HepG2 (cell line): ENCODE measurements at regions not wholly inside any gene's neighbourhood (a gene's known extent, or its start where the extent isn't known, plus 50 kb on each side); places are given as distances from the start of the nearest gene placed in this dataset.

Source experiments
- ATAC-seq: fragments of 200-7000 bp; cut with Tn5 transposase; 3 replicates; pipeline ENCODE4 v1.9.1; 2020; ENCODE audit warnings: mild to moderate bottlenecking, moderate library complexity
- BruUV-seq: library from RNA; stranded (reverse); fragments of 400-500 nt; replicated peaks from 2 replicates; lab custom pipeline; 2021; lab: Mats Ljungman, UMichigan
- CTCF ChIA-PET: fragments of 300-600 bp; formaldehyde crosslinking; extraction: SDS; loops from one replicate; lab custom pipeline; 2021; ENCODE audit warnings: low total read pairs, inconsistent platforms, low intra/inter-chr PET ratio; lab: Yijun Ruan, JAX
- POLR2A ChIA-PET: fragments of 350-600 bp; sonication (Branson Sonifier 250); formaldehyde crosslinking; loops from one replicate; lab custom pipeline; 2020; ENCODE audit warnings: antibody characterized with exemption, inconsistent platforms; lab: Yijun Ruan, JAX
- DNase-seq: peaks from one replicate; pipeline ENCODE4 v3.0.0-alpha.2; 2015; ENCODE audit warnings: low spot score
- FAIRE-seq: peaks from 3 replicates; lab custom pipeline; 2011; peaks lifted over from hg19 to GRCh38; lab: Jason Lieb, UNC
- H2AFZ ChIP-seq: one replicate; pipeline ENCODE4 v1.6.1; 2011; ENCODE audit warnings: low read length, inconsistent platforms
- H3K27ac ChIP-seq: fragments of 300-600 bp; 3 replicates; pipeline ENCODE4 v1.8.0; 2011; ENCODE audit warnings: mixed run types, mild to moderate bottlenecking, mixed read lengths, low read length, inconsistent platforms; ENCODE audit not compliant: insufficient read depth; ENCODE audit errors: extremely low read length
- H3K27me3 ChIP-seq, 2 experiments: fragments of 200-600 bp in 1 of 2; 2 replicates in 1 of 2; 3 replicates in 1 of 2; pipeline versions ENCODE4 v1.6.0 to v1.8.0; 2011; ENCODE audit warnings: low read length in 2 of 2, mild to moderate bottlenecking in 2 of 2, moderate library complexity in 2 of 2, inconsistent platforms in 1 of 2; ENCODE audit not compliant: insufficient read depth in 2 of 2, control insufficient read depth in 1 of 2
- H3K36me3 ChIP-seq, 2 experiments: fragments of 200-600 bp in 1 of 2; replicated peaks in 1 of 2; 2 replicates in 1 of 2; 3 replicates in 1 of 2; pipeline versions ENCODE4 v1.5.1 to v1.8.0; 2011; ENCODE audit warnings: low read length in 2 of 2, inconsistent platforms in 1 of 2; ENCODE audit not compliant: insufficient read depth in 2 of 2, control insufficient read depth in 1 of 2
- H3K4me1 ChIP-seq: 2 replicates; pipeline ENCODE4 v1.5.1; 2012; ENCODE audit warnings: low read length, inconsistent platforms; ENCODE audit not compliant: insufficient read depth
- H3K4me2 ChIP-seq: 2 replicates; pipeline ENCODE4 v1.6.0; 2011; ENCODE audit warnings: low read depth, low read length, inconsistent platforms
- H3K4me3 ChIP-seq, 3 experiments: fragments of 200-600 bp in 1 of 3; sonication (generic), shearing (Covaris generic) in 1 of 3; replicated peaks in 1 of 3; 2 replicates each; pipeline ENCODE4 v1.5.1; 2011 to 2016; ENCODE audit warnings: low read length in 3 of 3, inconsistent platforms in 2 of 3, low read depth in 2 of 3, mild to moderate bottlenecking in 2 of 3, control low read depth in 1 of 3, mixed read lengths in 1 of 3; ENCODE audit not compliant: insufficient read depth in 1 of 3
- H3K79me2 ChIP-seq: one replicate; pipeline ENCODE4 v1.6.1; 2011; ENCODE audit warnings: low read length, inconsistent platforms; ENCODE audit not compliant: insufficient read depth
- H3K9ac ChIP-seq: 2 replicates; pipeline ENCODE4 v1.6.0; 2011; ENCODE audit warnings: mild to moderate bottlenecking, low read depth, low read length, inconsistent platforms; ENCODE audit not compliant: insufficient read depth
- H3K9me3 ChIP-seq: 2 replicates; pipeline ENCODE4 v1.5.1; 2012; ENCODE audit warnings: mild to moderate bottlenecking, low read length
- H4K20me1 ChIP-seq: 2 replicates; pipeline ENCODE4 v1.6.0; 2011; ENCODE audit warnings: inconsistent platforms, mild to moderate bottlenecking, low read length, moderate library complexity; ENCODE audit not compliant: insufficient read depth
- AHR ChIP-seq: IDR thresholded peaks from 2 replicates; pipeline ENCODE4 v1.6.1; 2018; ENCODE audit warnings: missing genetic modification reagents, missing compliant biosample characterization
- ARNT2 ChIP-seq: sonication (generic); formaldehyde crosslinking; IDR thresholded peaks from 2 replicates; pipeline ENCODE4 v1.8.0; 2022; ENCODE audit warnings: mild to moderate bottlenecking, low read depth, missing genetic modification reagents, moderate library complexity
- CAMTA2 ChIP-seq: sonication (generic); formaldehyde crosslinking; IDR thresholded peaks from 2 replicates; pipeline ENCODE4 v1.4.0; 2020; ENCODE audit warnings: mild to moderate bottlenecking, missing genetic modification reagents, borderline replicate concordance
- FOSL1 ChIP-seq: sonication (generic); formaldehyde crosslinking; IDR thresholded peaks from 2 replicates; pipeline ENCODE4 v1.9.0; 2021; ENCODE audit warnings: missing genetic modification reagents, borderline replicate concordance
- ISX ChIP-seq: sonication (generic); formaldehyde crosslinking; conservative IDR thresholded peaks from 2 replicates; pipeline ENCODE4 v1.5.0; 2020; ENCODE audit warnings: missing genetic modification reagents
- NR3C1 ChIP-seq: sonication (generic); formaldehyde crosslinking; IDR thresholded peaks from 2 replicates; pipeline ENCODE4 v1.4.0; 2020; ENCODE audit warnings: missing genetic modification reagents
- ZC3H4 ChIP-seq: sonication (generic); formaldehyde crosslinking; IDR thresholded peaks from 2 replicates; pipeline ENCODE4 v1.4.0; 2020; ENCODE audit warnings: missing genetic modification reagents, borderline replicate concordance
- ZKSCAN1 ChIP-seq: fragments of 150-350 bp; IDR thresholded peaks from 2 replicates; pipeline ENCODE4 v1.6.1; 2014; ENCODE audit warnings: low read length
- ZNF10 ChIP-seq: sonication (generic); formaldehyde crosslinking; IDR thresholded peaks from 2 replicates; pipeline ENCODE4 v1.4.0; 2020; ENCODE audit warnings: mild to moderate bottlenecking, low read depth, missing genetic modification reagents, borderline replicate concordance
- ZNF432 ChIP-seq: sonication (generic); formaldehyde crosslinking; IDR thresholded peaks from 2 replicates; pipeline ENCODE4 v1.5.0; 2020; ENCODE audit warnings: missing genetic modification reagents, mild to moderate bottlenecking, borderline replicate concordance
- ZNF569 ChIP-seq: sonication (generic); formaldehyde crosslinking; IDR thresholded peaks from 2 replicates; pipeline ENCODE4 v1.5.0; 2020; ENCODE audit warnings: mild to moderate bottlenecking, missing genetic modification reagents, moderate library complexity, borderline replicate concordance
- ZNF577 ChIP-seq: sonication (generic); formaldehyde crosslinking; IDR thresholded peaks from 2 replicates; pipeline ENCODE4 v1.4.0; 2020; ENCODE audit warnings: mild to moderate bottlenecking, low read depth, missing genetic modification reagents, borderline replicate concordance
- ZNF766 ChIP-seq: sonication (generic); formaldehyde crosslinking; IDR thresholded peaks from 2 replicates; pipeline ENCODE4 v1.5.0; 2020; ENCODE audit warnings: missing genetic modification reagents, borderline replicate concordance
- ZNF772 ChIP-seq: sonication (generic); formaldehyde crosslinking; IDR thresholded peaks from 2 replicates; pipeline ENCODE4 v1.5.0; 2020; ENCODE audit warnings: mild to moderate bottlenecking, missing genetic modification reagents
- in situ Hi-C: cut with HindIII; loops from 2 replicates; pipeline ENCODE4 v1.10.0; 2017; ENCODE audit warnings: low pct_unique_long_range_greater_than_20kb; ENCODE audit not compliant: extremely low pct_ligation_motif_present
- intact Hi-C: fragments of 100-400 bp; cut with micrococcal nuclease; formaldehyde crosslinking; loops from one replicate; pipeline ENCODE4 v1.10.0; 2022; ENCODE audit not compliant: unreplicated experiment
- TF ChIP-seq, protein P1 (sequence below): sonication (generic); formaldehyde crosslinking; IDR thresholded peaks from 2 replicates; pipeline ENCODE4 v1.5.1; 2020; ENCODE audit warnings: mild to moderate bottlenecking, missing genetic modification reagents, borderline replicate concordance
- TF ChIP-seq, protein P2 (sequence below): sonication (generic); formaldehyde crosslinking; IDR thresholded peaks from 2 replicates; pipeline ENCODE4 v1.5.0; 2020; ENCODE audit warnings: mild to moderate bottlenecking, missing genetic modification reagents
- TF ChIP-seq, protein P3 (sequence below): sonication (generic); formaldehyde crosslinking; IDR thresholded peaks from 2 replicates; pipeline ENCODE4 v1.8.1; 2023; ENCODE audit warnings: mild to moderate bottlenecking, missing genetic modification reagents, borderline replicate concordance

DNA sequence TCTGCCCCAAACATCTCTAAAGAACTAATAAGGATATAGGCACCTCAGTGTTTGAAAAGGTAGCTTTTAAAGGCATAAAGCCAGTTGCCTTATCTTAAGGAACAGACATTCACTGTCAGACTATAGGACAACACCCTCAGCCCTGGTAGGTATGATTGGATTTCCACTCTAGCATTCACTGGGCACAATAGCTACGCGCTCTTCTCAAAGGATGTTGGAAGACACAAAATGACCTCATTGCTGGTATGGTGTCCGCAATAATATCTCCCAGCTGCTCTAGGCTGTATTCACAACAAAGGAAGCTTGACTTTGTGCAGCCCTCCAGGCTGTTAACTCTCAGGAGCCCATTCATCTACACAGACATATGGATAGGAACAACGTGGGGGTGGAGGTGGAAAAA lies 119.4 kb upstream of the CXADR start (continued):
- TF ChIP-seq, protein P1, sequence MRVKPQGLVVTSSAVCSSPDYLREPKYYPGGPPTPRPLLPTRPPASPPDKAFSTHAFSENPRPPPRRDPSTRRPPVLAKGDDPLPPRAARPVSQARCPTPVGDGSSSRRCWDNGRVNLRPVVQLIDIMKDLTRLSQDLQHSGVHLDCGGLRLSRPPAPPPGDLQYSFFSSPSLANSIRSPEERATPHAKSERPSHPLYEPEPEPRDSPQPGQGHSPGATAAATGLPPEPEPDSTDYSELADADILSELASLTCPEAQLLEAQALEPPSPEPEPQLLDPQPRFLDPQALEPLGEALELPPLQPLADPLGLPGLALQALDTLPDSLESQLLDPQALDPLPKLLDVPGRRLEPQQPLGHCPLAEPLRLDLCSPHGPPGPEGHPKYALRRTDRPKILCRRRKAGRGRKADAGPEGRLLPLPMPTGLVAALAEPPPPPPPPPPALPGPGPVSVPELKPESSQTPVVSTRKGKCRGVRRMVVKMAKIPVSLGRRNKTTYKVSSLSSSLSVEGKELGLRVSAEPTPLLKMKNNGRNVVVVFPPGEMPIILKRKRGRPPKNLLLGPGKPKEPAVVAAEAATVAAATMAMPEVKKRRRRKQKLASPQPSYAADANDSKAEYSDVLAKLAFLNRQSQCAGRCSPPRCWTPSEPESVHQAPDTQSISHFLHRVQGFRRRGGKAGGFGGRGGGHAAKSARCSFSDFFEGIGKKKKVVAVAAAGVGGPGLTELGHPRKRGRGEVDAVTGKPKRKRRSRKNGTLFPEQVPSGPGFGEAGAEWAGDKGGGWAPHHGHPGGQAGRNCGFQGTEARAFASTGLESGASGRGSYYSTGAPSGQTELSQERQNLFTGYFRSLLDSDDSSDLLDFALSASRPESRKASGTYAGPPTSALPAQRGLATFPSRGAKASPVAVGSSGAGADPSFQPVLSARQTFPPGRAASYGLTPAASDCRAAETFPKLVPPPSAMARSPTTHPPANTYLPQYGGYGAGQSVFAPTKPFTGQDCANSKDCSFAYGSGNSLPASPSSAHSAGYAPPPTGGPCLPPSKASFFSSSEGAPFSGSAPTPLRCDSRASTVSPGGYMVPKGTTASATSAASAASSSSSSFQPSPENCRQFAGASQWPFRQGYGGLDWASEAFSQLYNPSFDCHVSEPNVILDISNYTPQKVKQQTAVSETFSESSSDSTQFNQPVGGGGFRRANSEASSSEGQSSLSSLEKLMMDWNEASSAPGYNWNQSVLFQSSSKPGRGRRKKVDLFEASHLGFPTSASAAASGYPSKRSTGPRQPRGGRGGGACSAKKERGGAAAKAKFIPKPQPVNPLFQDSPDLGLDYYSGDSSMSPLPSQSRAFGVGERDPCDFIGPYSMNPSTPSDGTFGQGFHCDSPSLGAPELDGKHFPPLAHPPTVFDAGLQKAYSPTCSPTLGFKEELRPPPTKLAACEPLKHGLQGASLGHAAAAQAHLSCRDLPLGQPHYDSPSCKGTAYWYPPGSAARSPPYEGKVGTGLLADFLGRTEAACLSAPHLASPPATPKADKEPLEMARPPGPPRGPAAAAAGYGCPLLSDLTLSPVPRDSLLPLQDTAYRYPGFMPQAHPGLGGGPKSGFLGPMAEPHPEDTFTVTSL (CRISPR knock-in tag), result no peak
- TF ChIP-seq ZNF10 (CRISPR knock-in tag), result no peak
- no peak for TF ChIP-seq ZNF432 (CRISPR knock-in tag)

DNA sequence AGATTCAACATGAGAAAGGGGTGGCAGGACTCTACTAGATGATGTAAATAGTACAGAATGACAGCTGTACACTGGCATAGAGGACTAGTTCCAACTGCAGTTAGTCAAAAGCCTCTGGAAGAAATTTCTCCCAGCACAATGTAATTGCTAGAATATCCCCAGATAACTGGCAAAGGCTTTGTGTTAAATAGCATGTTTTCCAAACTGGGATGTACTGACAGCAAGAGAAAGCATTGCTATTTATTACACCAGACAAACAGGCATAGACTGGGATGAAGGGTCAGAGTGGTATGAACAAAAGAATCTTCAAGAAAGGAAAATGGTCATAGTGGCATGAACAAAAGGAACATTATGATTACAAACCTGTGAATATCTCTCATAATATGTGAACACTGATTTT lies 115.9 kb upstream of the CXADR start:
- Histone ChIP-seq H3K9me3 (no peaks in the 10 kb centered on the region), H3K36me3 (no peaks in the 10 kb centered on the region), H3K4me1 (0 out of 2 replicates have a peak, but pooled peaks cover 9% of the 10 kb centered on the region), H4K20me1 (no peaks in the 10 kb centered on the region), H3K27ac (no peak overlapping the region), H3K79me2 (no peaks in the 10 kb centered on the region), H3K4me2 (no peak overlapping the region), H3K27me3 (no peaks in the 10 kb centered on the region), H3K9ac (no peak overlapping the region), H2AFZ (no peak overlapping the region), H3K4me3 (no peak overlapping the region)
- CTCF ChIA-PET, result no interaction called here
- DNase-seq (no peak), FAIRE-seq (no peak), ATAC-seq (no peak)
- in situ Hi-C loops (loop anchor here (10.0 kb wide), 1 partner anchor 158 kb away; no protein-coding TSS in a partner anchor), intact Hi-C loops (no loop called here)
- POLR2A ChIA-PET, result no interaction called here
- BruUV-seq, result no TSS peak
- TF ChIP-seq AHR (no peak), NR3C1 (no peak), ZNF766 (CRISPR knock-in tag) (no peak), ZNF772 (no peak), CAMTA2 (no peak), ZNF569 (CRISPR knock-in tag) (no peak), FOSL1 (CRISPR knock-in tag) (no peak), ARNT2 (CRISPR knock-in tag) (no peak), ISX (CRISPR knock-in tag) (no peak), ZNF577 (no peak), ZKSCAN1 (no peak), ZC3H4 (no peak)
- TF ChIP-seq, protein P2, sequence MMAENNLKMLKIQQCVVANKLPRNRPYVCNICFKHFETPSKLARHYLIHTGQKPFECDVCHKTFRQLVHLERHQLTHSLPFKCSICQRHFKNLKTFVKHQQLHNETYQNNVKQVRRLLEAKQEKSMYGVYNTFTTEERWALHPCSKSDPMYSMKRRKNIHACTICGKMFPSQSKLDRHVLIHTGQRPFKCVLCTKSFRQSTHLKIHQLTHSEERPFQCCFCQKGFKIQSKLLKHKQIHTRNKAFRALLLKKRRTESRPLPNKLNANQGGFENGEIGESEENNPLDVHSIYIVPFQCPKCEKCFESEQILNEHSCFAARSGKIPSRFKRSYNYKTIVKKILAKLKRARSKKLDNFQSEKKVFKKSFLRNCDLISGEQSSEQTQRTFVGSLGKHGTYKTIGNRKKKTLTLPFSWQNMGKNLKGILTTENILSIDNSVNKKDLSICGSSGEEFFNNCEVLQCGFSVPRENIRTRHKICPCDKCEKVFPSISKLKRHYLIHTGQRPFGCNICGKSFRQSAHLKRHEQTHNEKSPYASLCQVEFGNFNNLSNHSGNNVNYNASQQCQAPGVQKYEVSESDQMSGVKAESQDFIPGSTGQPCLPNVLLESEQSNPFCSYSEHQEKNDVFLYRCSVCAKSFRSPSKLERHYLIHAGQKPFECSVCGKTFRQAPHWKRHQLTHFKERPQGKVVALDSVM (CRISPR knock-in tag), result no peak
- TF ChIP-seq, protein P3, sequence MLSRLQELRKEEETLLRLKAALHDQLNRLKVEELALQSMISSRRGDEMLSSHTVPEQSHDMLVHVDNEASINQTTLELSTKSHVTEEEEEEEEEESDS (CRISPR knock-in tag), result no peak
